Trophoblast cell (in vitro differentiated cells and primary cell): ENCODE measurements at regions not wholly inside any gene's neighbourhood (a gene's known extent, or its start where the extent isn't known, plus 50 kb on each side); places are given as distances from the start of the nearest gene placed in this dataset.
A peak's percentile ranks its signal among the peaks of the same experiment; 100 is the strongest.

ENCODE experiments used
- DNase-seq, 2 donors: peaks; one replicate each; pipeline ENCODE4 v3.0.0-alpha.2; 2016
- H2AFZ ChIP-seq: 2 replicates; pipeline ENCODE4 v1.6.1; 2013; ENCODE audit warnings: low read length, moderate library complexity, mild to moderate bottlenecking; ENCODE audit not compliant: insufficient read depth, poor library complexity
- H2AK5ac ChIP-seq: 2 replicates; pipeline ENCODE4 v1.6.1; 2013; ENCODE audit warnings: mild to moderate bottlenecking, low read length
- H2BK120ac ChIP-seq: 2 replicates; pipeline ENCODE4 v1.6.1; 2013; ENCODE audit warnings: low read length, mild to moderate bottlenecking, moderate library complexity; ENCODE audit not compliant: insufficient read depth, poor library complexity
- H2BK12ac ChIP-seq: 2 replicates; pipeline ENCODE4 v1.6.1; 2013; ENCODE audit warnings: mild to moderate bottlenecking, low read length, moderate library complexity
- H2BK5ac ChIP-seq: 2 replicates; pipeline ENCODE4 v1.6.1; 2013; ENCODE audit warnings: low read length, low read depth, moderate library complexity, mild to moderate bottlenecking; ENCODE audit not compliant: poor library complexity
- H3K14ac ChIP-seq: 2 replicates; pipeline ENCODE4 v1.6.1; 2013; ENCODE audit warnings: mild to moderate bottlenecking, low read length
- H3K18ac ChIP-seq: 2 replicates; pipeline ENCODE4 v1.6.1; 2013; ENCODE audit warnings: mild to moderate bottlenecking, low read length
- H3K23ac ChIP-seq: 2 replicates; pipeline ENCODE4 v1.6.1; 2013; ENCODE audit warnings: low read length
- H3K27ac ChIP-seq: 2 replicates; pipeline ENCODE4 v1.5.1; 2013; ENCODE audit warnings: low read depth, mild to moderate bottlenecking, inconsistent platforms, low read length, moderate library complexity
- H3K27me3 ChIP-seq: 2 replicates; pipeline ENCODE4 v1.6.1; 2013; ENCODE audit warnings: inconsistent platforms, mild to moderate bottlenecking, low read length, moderate library complexity; ENCODE audit not compliant: insufficient read depth
- H3K36me3 ChIP-seq, 2 experiments: 1 replicate in 1 of 2; 2 replicates in 1 of 2; pipeline ENCODE4 v1.6.1; 2013; ENCODE audit warnings: low read length in 2 of 2, mild to moderate bottlenecking in 2 of 2, moderate library complexity in 1 of 2; ENCODE audit not compliant: insufficient read depth in 2 of 2, control insufficient read depth in 1 of 2
- H3K4ac ChIP-seq: 2 replicates; pipeline ENCODE4 v1.6.1; 2013; ENCODE audit warnings: low read depth, mild to moderate bottlenecking, low read length, moderate library complexity
- H3K4me1 ChIP-seq, 2 experiments: 1 replicate in 1 of 2; 2 replicates in 1 of 2; pipeline ENCODE4 v1.6.1; 2013; ENCODE audit warnings: low read length in 2 of 2, mild to moderate bottlenecking in 2 of 2, moderate library complexity in 1 of 2; ENCODE audit not compliant: insufficient read depth in 2 of 2, control insufficient read depth in 1 of 2
- H3K4me2 ChIP-seq: 2 replicates; pipeline ENCODE4 v1.6.1; 2013; ENCODE audit warnings: inconsistent platforms, mild to moderate bottlenecking, low read length, moderate library complexity
- H3K4me3 ChIP-seq: 2 replicates; pipeline ENCODE4 v1.5.1; 2013; ENCODE audit warnings: mild to moderate bottlenecking, low read depth, low read length, inconsistent platforms
- H3K79me1 ChIP-seq: one replicate; pipeline ENCODE4 v1.6.1; 2013; ENCODE audit warnings: low read length
- H3K79me2 ChIP-seq: 2 replicates; pipeline ENCODE4 v1.6.1; 2013; ENCODE audit warnings: low read length, mild to moderate bottlenecking; ENCODE audit not compliant: control insufficient read depth, insufficient read depth, poor library complexity
- H3K9ac ChIP-seq: 2 replicates; pipeline ENCODE4 v1.6.1; 2013; ENCODE audit warnings: mild to moderate bottlenecking, low read length
- H3K9me3 ChIP-seq: 2 replicates; pipeline ENCODE4 v1.6.1; 2013; ENCODE audit warnings: low read depth, mild to moderate bottlenecking, control low read depth, inconsistent platforms, low read length; ENCODE audit not compliant: insufficient read depth
- H4K12ac ChIP-seq: 2 replicates; pipeline ENCODE4 v1.6.1; 2013; ENCODE audit warnings: low read depth, mild to moderate bottlenecking, low read length, moderate library complexity
- H4K8ac ChIP-seq: 2 replicates; pipeline ENCODE4 v1.6.1; 2013; ENCODE audit warnings: low read depth, mild to moderate bottlenecking, low read length, moderate library complexity
- H4K91ac ChIP-seq: one replicate; pipeline ENCODE4 v1.6.1; 2013; ENCODE audit warnings: low read depth, mild to moderate bottlenecking, low read length, moderate library complexity
- WGBS: extraction: QIAGEN DNeasy Blood & Tissue Kit; methylation state at CpG from one replicate; pipeline ENCODE4 v1.1.7; 2013; ENCODE audit warnings: missing lambda C conversion rate; ENCODE audit not compliant: insufficient read length, insufficient coverage; ENCODE audit errors: extremely low coverage; 5-methylcytosine and 5-hydroxymethylcytosine counted together

DNA sequence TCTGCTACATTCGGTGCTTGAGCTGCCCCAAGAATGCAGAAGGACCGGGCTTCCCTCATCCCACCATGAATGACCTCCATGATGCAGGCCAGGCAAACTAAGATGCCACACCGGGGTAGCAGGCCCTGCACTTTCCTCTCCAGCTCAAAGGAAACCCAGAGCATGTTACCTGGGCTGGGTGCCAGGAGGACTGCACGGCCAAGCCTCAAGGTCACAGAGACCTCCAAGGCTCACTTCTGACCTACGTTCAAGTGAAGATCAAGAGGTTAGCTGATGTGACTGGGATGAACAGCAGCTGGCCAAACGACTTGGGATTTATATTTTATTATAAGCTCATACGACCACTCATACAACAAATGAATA lies 501.8 kb downstream of the CD83 start:
- no peak overlapping the region for H3K4me2 ChIP-seq
- WGBS, result no CpG with 5 or more reads among the region's 7 CpGs

DNA sequence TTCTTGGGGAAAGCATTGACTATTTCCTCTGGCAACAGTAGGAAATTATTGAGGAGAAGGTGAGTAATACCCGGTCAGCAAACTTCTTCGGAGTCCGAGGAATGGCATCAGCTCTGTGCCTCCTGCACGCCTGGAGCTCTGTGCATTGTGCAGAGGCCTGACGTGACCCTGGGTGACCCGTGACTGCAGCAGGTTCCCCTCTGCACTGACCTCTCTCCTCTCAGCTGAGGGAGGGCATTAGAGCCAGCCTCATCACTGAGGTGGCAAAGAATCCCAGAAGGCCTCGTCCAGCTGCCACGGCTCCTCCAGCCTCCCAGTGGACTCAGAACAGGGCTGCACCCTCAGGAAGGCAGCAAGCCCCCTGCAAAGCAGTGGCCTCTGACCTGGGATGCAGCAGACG lies 502.9 kb downstream of the CD83 start:
- Histone ChIP-seq H3K79me2 (no peaks in the 10 kb centered on the region), H3K27ac (no peak overlapping the region), H4K91ac (no peak overlapping the region), H2AK5ac (no peak overlapping the region), H3K4me3 (no peak overlapping the region), H3K27me3 (no peaks in the 10 kb centered on the region), H3K9me3 (no peaks in the 10 kb centered on the region), H4K8ac (no peak overlapping the region), H3K36me3 (no peaks in the 10 kb centered on the region), H3K23ac (no peak overlapping the region), H2BK12ac (no peak overlapping the region), H3K4me1 (no peaks in the 10 kb centered on the region), H3K79me1 (no peaks in the 10 kb centered on the region), H3K14ac (no peak overlapping the region), H3K9ac (no peak overlapping the region), H3K4me2 (no peak overlapping the region), H2BK5ac (no peak overlapping the region), H3K4ac (no peak overlapping the region), H2BK120ac (no peak overlapping the region), H3K18ac (no peak overlapping the region), H2AFZ (no peak overlapping the region), H4K12ac (no peak overlapping the region)
- no CpG with 5 or more reads among the region's 9 CpGs for WGBS
- DNase-seq, result peak in 1 of 2 donors; percentile 14

More for the DNA sequence above, 501.8 kb downstream of the CD83 start:
- H2AFZ ChIP-seq, result no peak overlapping the region
- no peaks in the 10 kb centered on the region for H3K9me3 ChIP-seq
- no peak overlapping the region for H2BK5ac ChIP-seq
- H3K18ac ChIP-seq, result no peak overlapping the region
- H3K79me1 ChIP-seq, result no peaks in the 10 kb centered on the region
- H4K91ac ChIP-seq, result no peak overlapping the region
- H3K27me3 ChIP-seq, result no peaks in the 10 kb centered on the region
- H3K36me3 ChIP-seq, result no peaks in the 10 kb centered on the region
- no peak overlapping the region for H2BK120ac ChIP-seq
- H4K8ac ChIP-seq, result no peak overlapping the region
- no peaks in the 10 kb centered on the region for H3K4me1 ChIP-seq
- H3K27ac ChIP-seq, result no peak overlapping the region
- no peak overlapping the region for H3K4me3 ChIP-seq
- H3K79me2 ChIP-seq, result no peaks in the 10 kb centered on the region
- no peak overlapping the region for H2BK12ac ChIP-seq
- no peak overlapping the region for H3K14ac ChIP-seq
- no peak for DNase-seq
- H3K23ac ChIP-seq, result no peak overlapping the region
- H2AK5ac ChIP-seq, result no peak overlapping the region
- no peak overlapping the region for H3K4ac ChIP-seq
- H3K9ac ChIP-seq, result no peak overlapping the region
- H4K12ac ChIP-seq, result no peak overlapping the region

DNA sequence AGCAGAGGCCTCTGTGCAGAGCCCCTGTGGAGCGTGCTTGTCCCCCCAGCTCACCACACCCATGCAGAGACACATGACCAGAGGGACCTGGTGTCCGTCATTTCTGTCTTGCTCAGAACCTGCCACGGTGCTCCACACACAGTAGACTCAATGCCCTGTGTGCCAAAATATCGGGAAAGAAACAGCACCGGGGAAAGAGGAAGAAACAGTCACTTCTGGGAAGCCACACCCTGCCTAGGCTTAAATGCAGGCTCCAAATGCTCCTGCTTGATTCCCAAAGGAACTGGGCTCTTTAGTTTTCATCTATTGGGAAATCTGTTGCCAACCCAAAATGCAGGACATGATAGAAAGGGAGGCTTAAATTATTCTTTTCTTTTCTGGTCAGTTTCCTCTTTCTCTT lies 503.9 kb downstream of the CD83 start:
- Histone ChIP-seq H3K18ac (no peak overlapping the region), H3K9ac (no peak overlapping the region), H3K4me3 (no peak overlapping the region), H3K79me2 (no peaks in the 10 kb centered on the region), H2AK5ac (no peak overlapping the region), H4K91ac (no peak overlapping the region), H3K4me2 (no peak overlapping the region), H2BK120ac (no peak overlapping the region), H4K8ac (no peak overlapping the region), H4K12ac (no peak overlapping the region), H3K14ac (no peak overlapping the region), H3K27me3 (no peaks in the 10 kb centered on the region), H3K4me1 (no peaks in the 10 kb centered on the region), H2BK5ac (no peak overlapping the region), H3K23ac (no peak overlapping the region), H3K36me3 (no peaks in the 10 kb centered on the region), H2BK12ac (no peak overlapping the region), H3K4ac (no peak overlapping the region), H3K27ac (no peak overlapping the region), H2AFZ (no peak overlapping the region), H3K79me1 (no peaks in the 10 kb centered on the region), H3K9me3 (no peaks in the 10 kb centered on the region)
- no CpG with 5 or more reads among the region's 5 CpGs for WGBS
- DNase-seq, result no peak

DNA sequence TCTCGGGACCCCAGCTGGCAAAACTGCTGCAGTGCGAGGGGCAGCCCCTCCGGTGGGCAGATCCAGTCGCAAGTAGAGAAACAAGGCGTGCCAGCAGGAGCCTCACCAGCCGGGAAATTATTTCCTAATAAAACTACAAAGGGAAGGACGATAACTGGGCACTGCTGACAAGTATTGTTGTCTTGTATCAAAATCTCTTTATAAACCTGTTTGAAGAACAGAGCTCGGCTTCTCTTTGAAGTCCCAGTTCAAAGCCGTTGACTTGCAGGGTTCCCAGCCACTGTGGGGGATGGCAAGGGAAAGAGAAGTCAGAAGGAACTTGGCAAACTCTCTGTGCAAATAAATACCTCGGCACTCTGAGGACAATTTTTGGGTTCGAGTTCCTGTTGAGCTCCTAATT lies 504.5 kb downstream of the CD83 start:
- no peak overlapping the region for H4K8ac ChIP-seq
- H2AFZ ChIP-seq, result no peak overlapping the region
- H4K91ac ChIP-seq, result no peak overlapping the region
- H3K23ac ChIP-seq, result no peak overlapping the region
- H3K36me3 ChIP-seq, result no peaks in the 10 kb centered on the region
- no peaks in the 10 kb centered on the region for H3K79me2 ChIP-seq
- no peak overlapping the region for H3K9ac ChIP-seq
- H4K12ac ChIP-seq, result no peak overlapping the region
- H3K9me3 ChIP-seq, result no peaks in the 10 kb centered on the region
- no peaks in the 10 kb centered on the region for H3K27me3 ChIP-seq
- no peak overlapping the region for H2BK5ac ChIP-seq
- H3K4me2 ChIP-seq, result no peak overlapping the region
- H3K4me1 ChIP-seq, result no peaks in the 10 kb centered on the region
- no peak overlapping the region for H3K14ac ChIP-seq
- no peak overlapping the region for H2BK120ac ChIP-seq
- no peak overlapping the region for H3K4me3 ChIP-seq
- H3K27ac ChIP-seq, result no peak overlapping the region
- no peaks in the 10 kb centered on the region for H3K79me1 ChIP-seq
- H2AK5ac ChIP-seq, result no peak overlapping the region
- no peak overlapping the region for H2BK12ac ChIP-seq
- WGBS, result no CpG with 5 or more reads among the region's 11 CpGs
- no peak for DNase-seq
- H3K4ac ChIP-seq, result no peak overlapping the region
- no peak overlapping the region for H3K18ac ChIP-seq
